OCI-LY3 (cell line): ENCODE measurements at regions not wholly inside any gene's neighbourhood (a gene's known extent, or its start where the extent isn't known, plus 50 kb on each side); places are given as distances from the start of the nearest gene placed in this dataset.

Source experiments
- CTCF ChIP-seq: fragments of 200-600, 300-600 bp; sonication (generic); IDR thresholded peaks from 2 replicates; pipeline ENCODE4 v1.5.1; 2014; ENCODE audit warnings: antibody characterized with exemption, low read length, low read depth
- EZH2phosphoT487 ChIP-seq: fragments of 200-600 bp; shearing (Covaris generic); IDR thresholded peaks from 2 replicates; pipeline ENCODE4 v1.6.1; 2018; ENCODE audit warnings: antibody characterized with exemption, mixed run types, low read depth

GRCh38 chr4:128359422-128359821 lies 71.8 kb upstream of the PGRMC2 start:
- TF ChIP-seq CTCF (no peak), EZH2phosphoT487 (no peak)
